Mesothelial cell of epicardium (in vitro differentiated cells): ENCODE measurements at regions not wholly inside any gene's neighbourhood (a gene's known extent, or its start where the extent isn't known, plus 50 kb on each side); places are given as distances from the start of the nearest gene placed in this dataset.

ENCODE experiments used
- DNase-seq, 2 experiments: peaks; one replicate each; pipeline ENCODE4 v3.0.0; 2021; ENCODE audit warnings: low spot score in 2 of 2; ENCODE audit not compliant: unreplicated experiment in 2 of 2
- H3K27ac Mint-ChIP-seq: 2 replicates; pipeline ENCODE4 v1.8.0; 2021; ENCODE audit warnings: mixed read lengths
- H3K27me3 Mint-ChIP-seq: 2 replicates; pipeline ENCODE4 v1.8.0; 2021; ENCODE audit warnings: low read depth, mixed read lengths
- H3K36me3 Mint-ChIP-seq: 2 replicates; pipeline ENCODE4 v1.8.0; 2021; ENCODE audit warnings: mixed read lengths
- H3K4me1 Mint-ChIP-seq: 2 replicates; pipeline ENCODE4 v1.8.0; 2021; ENCODE audit warnings: mixed read lengths
- H3K4me3 Mint-ChIP-seq: 2 replicates; pipeline ENCODE4 v1.8.0; 2021; ENCODE audit warnings: mild to moderate bottlenecking, moderate library complexity, mixed read lengths
- H3K9me3 Mint-ChIP-seq: 2 replicates; pipeline ENCODE4 v1.8.0; 2021; ENCODE audit warnings: mixed read lengths
- TF ChIP-seq, protein P1 (sequence below): fragments of 200-600 bp; sonication (generic); IDR thresholded peaks from one replicate; pipeline ENCODE4 v1.5.0; 2021; ENCODE audit warnings: antibody characterized with exemption; ENCODE audit not compliant: unreplicated experiment

DNA sequence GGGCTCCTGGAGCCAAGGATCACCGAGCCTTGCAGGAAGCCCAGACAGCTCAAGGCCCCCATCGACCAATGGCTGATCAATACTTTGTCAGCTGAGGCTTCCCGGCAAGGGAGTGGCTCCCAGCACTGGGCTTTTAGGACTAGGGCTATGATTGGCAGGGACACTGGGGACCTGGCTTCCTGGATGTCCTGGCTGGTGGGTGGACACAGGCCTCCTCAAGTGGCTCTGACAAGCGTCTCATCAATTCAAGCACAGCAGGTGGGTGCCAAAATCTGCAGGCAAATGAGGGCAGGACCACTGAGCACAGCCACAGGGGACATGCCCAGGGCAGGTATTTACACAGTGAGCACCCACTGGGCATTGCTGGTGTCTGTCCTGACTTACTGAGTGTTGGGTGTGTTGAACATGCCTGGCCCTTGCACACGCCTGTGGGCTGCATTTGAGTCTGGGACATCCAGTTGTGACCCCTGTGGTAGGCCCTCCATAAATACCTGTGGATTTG is 420.1 kb upstream of the SULF2 start:
- TF ChIP-seq, protein P1, sequence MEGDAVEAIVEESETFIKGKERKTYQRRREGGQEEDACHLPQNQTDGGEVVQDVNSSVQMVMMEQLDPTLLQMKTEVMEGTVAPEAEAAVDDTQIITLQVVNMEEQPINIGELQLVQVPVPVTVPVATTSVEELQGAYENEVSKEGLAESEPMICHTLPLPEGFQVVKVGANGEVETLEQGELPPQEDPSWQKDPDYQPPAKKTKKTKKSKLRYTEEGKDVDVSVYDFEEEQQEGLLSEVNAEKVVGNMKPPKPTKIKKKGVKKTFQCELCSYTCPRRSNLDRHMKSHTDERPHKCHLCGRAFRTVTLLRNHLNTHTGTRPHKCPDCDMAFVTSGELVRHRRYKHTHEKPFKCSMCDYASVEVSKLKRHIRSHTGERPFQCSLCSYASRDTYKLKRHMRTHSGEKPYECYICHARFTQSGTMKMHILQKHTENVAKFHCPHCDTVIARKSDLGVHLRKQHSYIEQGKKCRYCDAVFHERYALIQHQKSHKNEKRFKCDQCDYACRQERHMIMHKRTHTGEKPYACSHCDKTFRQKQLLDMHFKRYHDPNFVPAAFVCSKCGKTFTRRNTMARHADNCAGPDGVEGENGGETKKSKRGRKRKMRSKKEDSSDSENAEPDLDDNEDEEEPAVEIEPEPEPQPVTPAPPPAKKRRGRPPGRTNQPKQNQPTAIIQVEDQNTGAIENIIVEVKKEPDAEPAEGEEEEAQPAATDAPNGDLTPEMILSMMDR: no peak
- Mint-ChIP-seq H3K36me3 (no peaks in the 10 kb centered on the region), H3K27ac (no peak overlapping the region), H3K27me3 (no peaks in the 10 kb centered on the region), H3K9me3 (no peaks in the 10 kb centered on the region), H3K4me1 (peaks cover 7% of the 10 kb centered on the region), H3K4me3 (no peak overlapping the region)
- no peak for DNase-seq

- Mint-ChIP-seq H3K27ac (no peak overlapping the region), H3K4me3 (no peak overlapping the region), H3K4me1 (peaks cover 7% of the 10 kb centered on the region), H3K36me3 (no peaks in the 10 kb centered on the region), H3K27me3 (no peaks in the 10 kb centered on the region), H3K9me3 (no peaks in the 10 kb centered on the region)
- no peak for DNase-seq
- TF ChIP-seq, protein P1: no peak
These were observed 419.2 kb upstream of the SULF2 start for GRCh38 chr20:48204499-48204898.

DNA sequence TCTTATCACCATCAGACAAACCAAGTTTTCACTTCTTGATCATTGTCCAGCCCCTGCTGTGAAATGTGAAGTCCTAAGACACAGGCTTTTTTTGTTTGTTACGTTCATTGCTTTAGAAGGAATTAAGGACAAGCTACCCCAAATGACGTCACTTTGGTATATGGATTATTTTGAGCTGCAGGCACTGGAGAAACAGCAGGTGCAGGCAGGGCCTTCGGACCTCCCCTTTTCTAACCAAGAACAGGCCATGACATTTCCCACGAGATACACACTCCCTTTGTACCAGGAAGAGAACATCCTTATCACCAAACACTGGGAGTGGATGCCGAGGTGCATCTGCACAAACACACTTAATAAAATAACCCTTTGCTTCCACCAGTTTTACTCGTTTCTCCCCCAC is 418.0 kb upstream of the SULF2 start:
- DNase-seq: no peak
- TF ChIP-seq, protein P1: no peak
- no peaks in the 10 kb centered on the region for H3K9me3 Mint-ChIP-seq
- no peak overlapping the region for H3K4me3 Mint-ChIP-seq
- no peaks in the 10 kb centered on the region for H3K36me3 Mint-ChIP-seq
- H3K27ac Mint-ChIP-seq: no peak overlapping the region
- no peaks in the 10 kb centered on the region for H3K27me3 Mint-ChIP-seq
- H3K4me1 Mint-ChIP-seq: peaks cover 14% of the 10 kb centered on the region

GRCh38 chr20:48202334-48203113 is 417.2 kb upstream of the SULF2 start:
- no peaks in the 10 kb centered on the region for H3K27me3 Mint-ChIP-seq
- H3K9me3 Mint-ChIP-seq: no peaks in the 10 kb centered on the region

GRCh38 chr20:48201885-48202284 is 416.6 kb upstream of the SULF2 start:
- Mint-ChIP-seq H3K27ac (no peak overlapping the region), H3K4me3 (no peak overlapping the region), H3K36me3 (no peaks in the 10 kb centered on the region), H3K9me3 (no peaks in the 10 kb centered on the region), H3K27me3 (no peaks in the 10 kb centered on the region), H3K4me1 (peaks cover 21% of the 10 kb centered on the region)
- TF ChIP-seq, protein P1: no peak
- no peak for DNase-seq

More at GRCh38 chr20:48202334-48203113, 417.2 kb upstream of the SULF2 start:
- no peak overlapping the region for H3K27ac Mint-ChIP-seq
- peaks cover 15% of the 10 kb centered on the region for H3K4me1 Mint-ChIP-seq
- TF ChIP-seq, protein P1: no peak
- no peak overlapping the region for H3K4me3 Mint-ChIP-seq
- H3K36me3 Mint-ChIP-seq: no peaks in the 10 kb centered on the region
- DNase-seq: no peak
